HFF-Myc (cell line): ENCODE measurements at regions not wholly inside any gene's neighbourhood (a gene's known extent, or its start where the extent isn't known, plus 50 kb on each side); places are given as distances from the start of the nearest gene placed in this dataset.

Experiments used
- DNase-seq: peaks from one replicate; pipeline ENCODE4 v3.0.0-alpha.2; 2011; ENCODE audit warnings: low read depth; ENCODE audit errors: extremely low read depth
- H3K4me3 ChIP-seq: replicated peaks from 2 replicates; pipeline ENCODE4 v1.5.1; 2011; ENCODE audit warnings: low read depth, mild to moderate bottlenecking, control low read depth, low read length
- TF ChIP-seq, protein P1 (sequence below): IDR thresholded peaks from 2 replicates; pipeline ENCODE4 v1.5.1; 2012; ENCODE audit warnings: mild to moderate bottlenecking, low read depth, low read length, control low read depth; ENCODE audit errors: missing control alignments

DNA sequence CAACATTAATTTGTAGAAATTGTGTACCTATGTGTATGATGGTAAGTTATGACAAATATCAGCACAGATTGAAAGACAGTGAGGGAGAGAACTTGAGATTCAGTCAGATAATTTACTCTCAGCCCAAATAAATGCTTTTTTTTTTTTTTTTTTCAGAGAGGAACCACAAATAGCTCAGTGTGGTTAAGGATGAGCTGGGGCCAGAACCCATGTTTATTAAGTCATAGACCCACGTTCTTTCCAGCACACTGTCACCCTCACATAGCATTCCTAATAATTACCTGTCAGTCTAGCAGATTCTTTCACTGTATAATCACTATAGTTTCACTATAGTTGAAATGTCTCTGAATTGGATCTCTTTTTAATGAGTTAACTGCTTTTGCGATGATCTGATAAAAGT lies 246.1 kb downstream of the ZIC1 start:
- no peak for DNase-seq
- TF ChIP-seq, protein P1, sequence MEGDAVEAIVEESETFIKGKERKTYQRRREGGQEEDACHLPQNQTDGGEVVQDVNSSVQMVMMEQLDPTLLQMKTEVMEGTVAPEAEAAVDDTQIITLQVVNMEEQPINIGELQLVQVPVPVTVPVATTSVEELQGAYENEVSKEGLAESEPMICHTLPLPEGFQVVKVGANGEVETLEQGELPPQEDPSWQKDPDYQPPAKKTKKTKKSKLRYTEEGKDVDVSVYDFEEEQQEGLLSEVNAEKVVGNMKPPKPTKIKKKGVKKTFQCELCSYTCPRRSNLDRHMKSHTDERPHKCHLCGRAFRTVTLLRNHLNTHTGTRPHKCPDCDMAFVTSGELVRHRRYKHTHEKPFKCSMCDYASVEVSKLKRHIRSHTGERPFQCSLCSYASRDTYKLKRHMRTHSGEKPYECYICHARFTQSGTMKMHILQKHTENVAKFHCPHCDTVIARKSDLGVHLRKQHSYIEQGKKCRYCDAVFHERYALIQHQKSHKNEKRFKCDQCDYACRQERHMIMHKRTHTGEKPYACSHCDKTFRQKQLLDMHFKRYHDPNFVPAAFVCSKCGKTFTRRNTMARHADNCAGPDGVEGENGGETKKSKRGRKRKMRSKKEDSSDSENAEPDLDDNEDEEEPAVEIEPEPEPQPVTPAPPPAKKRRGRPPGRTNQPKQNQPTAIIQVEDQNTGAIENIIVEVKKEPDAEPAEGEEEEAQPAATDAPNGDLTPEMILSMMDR: no peak
- H3K4me3 ChIP-seq: no peak overlapping the region

DNA sequence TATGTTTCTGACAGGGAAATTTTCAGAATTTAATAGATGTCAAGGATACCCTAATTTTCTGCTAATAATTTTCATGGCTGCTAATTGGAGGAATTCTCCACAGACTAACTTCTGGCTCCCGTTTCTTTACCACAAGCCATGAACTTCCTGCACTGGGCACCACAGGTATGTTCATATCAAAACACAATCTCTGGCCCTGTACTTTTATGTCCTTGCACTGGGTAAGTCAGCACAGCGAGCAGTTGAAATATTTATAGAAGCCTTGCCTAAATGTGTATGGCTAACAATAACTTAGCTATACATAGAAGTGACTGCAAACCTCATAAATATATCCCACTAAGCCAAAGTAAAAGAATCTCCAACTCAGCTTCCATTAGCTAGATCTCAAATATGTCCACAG lies 246.9 kb downstream of the ZIC1 start:
- H3K4me3 ChIP-seq: no peak overlapping the region
- DNase-seq: no peak
- TF ChIP-seq, protein P1: no peak

- no peak overlapping the region for H3K4me3 ChIP-seq
- no peak for DNase-seq
- TF ChIP-seq, protein P1: no peak
Measured at GRCh38 chr3:147661916-147662315, 252.8 kb downstream of the ZIC1 start.

- DNase-seq: no peak
- TF ChIP-seq, protein P1: no peak
- H3K4me3 ChIP-seq: no peak overlapping the region
Measured at GRCh38 chr3:147662705-147663104, 253.5 kb downstream of the ZIC1 start.

DNA sequence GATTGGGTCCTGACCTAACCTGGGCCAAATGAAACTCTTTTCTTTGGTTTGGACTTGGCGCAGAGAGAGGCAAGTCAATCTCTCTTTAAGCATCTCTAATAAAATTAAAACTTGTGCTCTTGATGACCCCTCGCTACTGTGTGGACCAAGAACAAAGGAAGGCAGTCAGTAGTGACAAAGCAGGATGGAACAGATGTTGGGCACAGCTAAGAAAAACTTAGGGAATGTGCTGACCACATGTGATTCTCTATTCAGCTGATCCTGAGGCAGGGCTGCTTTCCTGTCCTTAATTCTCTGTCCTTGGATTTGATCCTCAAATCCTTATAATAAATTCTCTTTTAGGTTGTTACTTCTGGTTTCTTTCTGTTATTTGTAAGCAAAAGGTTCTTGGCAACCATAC lies 259.9 kb downstream of the ZIC1 start:
- TF ChIP-seq, protein P1: no peak
- DNase-seq: no peak
- H3K4me3 ChIP-seq: no peak overlapping the region

DNA sequence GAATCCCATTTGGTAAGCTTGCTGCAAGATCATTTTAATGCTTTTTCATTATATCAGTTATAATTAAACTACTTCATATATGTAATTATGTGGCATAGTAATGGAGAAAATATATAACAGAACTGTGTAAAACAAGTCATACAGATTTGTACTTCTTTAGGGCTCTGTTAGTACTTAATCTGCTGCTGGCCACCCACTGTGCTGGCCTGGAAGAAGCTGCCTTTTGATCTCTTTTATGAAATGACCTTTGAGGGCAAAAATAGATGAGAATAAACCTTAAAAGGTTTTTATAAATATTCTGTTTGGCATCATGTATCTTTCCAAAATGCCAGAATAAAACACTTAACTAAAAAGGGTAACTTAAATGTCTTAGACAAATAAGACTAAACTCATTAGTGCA lies 262.9 kb downstream of the ZIC1 start:
- TF ChIP-seq, protein P1: no peak
- H3K4me3 ChIP-seq: no peak overlapping the region
- DNase-seq: no peak

DNA sequence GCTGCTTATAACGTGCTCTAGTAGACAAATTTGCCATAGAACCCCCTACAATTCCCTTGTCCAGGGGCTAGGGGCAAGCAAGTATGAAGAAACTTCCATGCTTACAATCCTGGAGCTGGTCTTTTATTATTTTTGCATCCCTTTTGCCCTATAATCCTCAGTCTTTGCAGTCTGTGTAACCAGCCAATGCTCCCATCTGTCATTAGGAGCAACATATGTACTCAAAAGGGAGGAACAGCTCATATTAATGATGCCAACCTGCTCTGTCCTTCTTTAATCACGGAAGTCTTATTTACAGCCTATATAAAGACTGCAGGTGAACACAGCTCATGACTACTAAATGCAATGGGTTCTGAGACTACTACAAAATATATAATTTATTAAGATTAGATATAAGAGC lies 263.3 kb downstream of the ZIC1 start:
- no peak for DNase-seq
- no peak overlapping the region for H3K4me3 ChIP-seq
- TF ChIP-seq, protein P1: no peak
